GM12872 (cell line): ENCODE measurements at regions not wholly inside any gene's neighbourhood (a gene's known extent, or its start where the extent isn't known, plus 50 kb on each side); places are given as distances from the start of the nearest gene placed in this dataset.

Experiments
- TF ChIP-seq, protein P1 (sequence below): IDR thresholded peaks from 3 replicates; pipeline ENCODE4 v1.5.1; 2011; ENCODE audit warnings: low read depth, mild to moderate bottlenecking, low read length, moderate library complexity; ENCODE audit not compliant: insufficient read depth

DNA sequence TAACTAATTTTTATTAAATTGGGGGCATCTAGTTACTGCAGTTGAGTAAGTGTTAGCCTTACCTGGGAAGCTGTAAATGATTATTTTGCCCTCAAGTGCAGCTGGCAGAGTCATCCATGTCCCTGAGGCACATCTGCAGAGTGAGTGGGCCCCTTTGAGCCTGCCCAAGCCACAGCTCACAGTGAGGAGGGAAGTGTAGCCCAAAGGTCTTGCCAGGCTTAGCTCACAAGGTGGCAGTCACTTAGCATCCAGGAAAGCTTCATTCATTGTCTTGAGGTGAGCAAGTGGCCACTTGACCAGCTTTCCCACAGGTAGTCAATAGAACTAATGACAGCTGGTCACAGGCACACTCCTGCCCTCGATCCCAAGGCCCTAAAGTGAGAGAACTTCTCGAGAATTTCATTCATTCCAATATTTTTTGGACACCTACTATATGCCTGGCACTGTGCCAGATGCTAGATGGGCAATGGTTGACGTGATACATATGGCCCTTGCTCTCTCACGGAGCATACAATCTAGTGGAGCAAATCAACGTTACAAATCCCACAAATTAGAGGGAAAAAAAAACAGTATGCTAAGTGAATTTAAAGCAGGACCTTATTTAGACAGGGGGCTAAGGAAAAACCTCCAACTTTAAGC, 163.3 kb upstream of the IL12A start:
- TF ChIP-seq, protein P1, sequence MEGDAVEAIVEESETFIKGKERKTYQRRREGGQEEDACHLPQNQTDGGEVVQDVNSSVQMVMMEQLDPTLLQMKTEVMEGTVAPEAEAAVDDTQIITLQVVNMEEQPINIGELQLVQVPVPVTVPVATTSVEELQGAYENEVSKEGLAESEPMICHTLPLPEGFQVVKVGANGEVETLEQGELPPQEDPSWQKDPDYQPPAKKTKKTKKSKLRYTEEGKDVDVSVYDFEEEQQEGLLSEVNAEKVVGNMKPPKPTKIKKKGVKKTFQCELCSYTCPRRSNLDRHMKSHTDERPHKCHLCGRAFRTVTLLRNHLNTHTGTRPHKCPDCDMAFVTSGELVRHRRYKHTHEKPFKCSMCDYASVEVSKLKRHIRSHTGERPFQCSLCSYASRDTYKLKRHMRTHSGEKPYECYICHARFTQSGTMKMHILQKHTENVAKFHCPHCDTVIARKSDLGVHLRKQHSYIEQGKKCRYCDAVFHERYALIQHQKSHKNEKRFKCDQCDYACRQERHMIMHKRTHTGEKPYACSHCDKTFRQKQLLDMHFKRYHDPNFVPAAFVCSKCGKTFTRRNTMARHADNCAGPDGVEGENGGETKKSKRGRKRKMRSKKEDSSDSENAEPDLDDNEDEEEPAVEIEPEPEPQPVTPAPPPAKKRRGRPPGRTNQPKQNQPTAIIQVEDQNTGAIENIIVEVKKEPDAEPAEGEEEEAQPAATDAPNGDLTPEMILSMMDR: peak; percentile 25; the same call in 2 of the 3 replicates

DNA sequence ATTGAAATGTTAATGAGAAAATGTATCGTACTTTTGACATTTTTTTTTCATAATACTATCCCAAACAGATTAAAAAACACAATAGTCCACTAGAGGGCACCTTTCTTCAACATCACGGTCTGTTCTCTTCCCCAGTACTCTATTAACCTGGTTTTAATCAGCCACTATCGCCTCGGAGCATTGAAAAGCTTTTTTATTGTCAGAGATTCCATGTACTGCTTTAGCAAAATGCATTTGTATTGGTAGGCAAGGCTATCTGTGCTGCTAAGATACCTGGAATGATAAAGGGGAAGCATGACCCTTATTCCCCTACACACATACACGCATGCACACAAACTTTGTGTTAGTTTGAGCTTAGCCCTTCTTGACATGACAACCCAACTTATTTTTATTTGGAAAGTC, 160.1 kb upstream of the IL12A start:
- TF ChIP-seq, protein P1: peak; percentile 49; the same call in 2 of the 3 replicates

- TF ChIP-seq, protein P1: no peak
These were observed 159.6 kb upstream of the IL12A start for GRCh38 chr3:159829056-159829455.

DNA sequence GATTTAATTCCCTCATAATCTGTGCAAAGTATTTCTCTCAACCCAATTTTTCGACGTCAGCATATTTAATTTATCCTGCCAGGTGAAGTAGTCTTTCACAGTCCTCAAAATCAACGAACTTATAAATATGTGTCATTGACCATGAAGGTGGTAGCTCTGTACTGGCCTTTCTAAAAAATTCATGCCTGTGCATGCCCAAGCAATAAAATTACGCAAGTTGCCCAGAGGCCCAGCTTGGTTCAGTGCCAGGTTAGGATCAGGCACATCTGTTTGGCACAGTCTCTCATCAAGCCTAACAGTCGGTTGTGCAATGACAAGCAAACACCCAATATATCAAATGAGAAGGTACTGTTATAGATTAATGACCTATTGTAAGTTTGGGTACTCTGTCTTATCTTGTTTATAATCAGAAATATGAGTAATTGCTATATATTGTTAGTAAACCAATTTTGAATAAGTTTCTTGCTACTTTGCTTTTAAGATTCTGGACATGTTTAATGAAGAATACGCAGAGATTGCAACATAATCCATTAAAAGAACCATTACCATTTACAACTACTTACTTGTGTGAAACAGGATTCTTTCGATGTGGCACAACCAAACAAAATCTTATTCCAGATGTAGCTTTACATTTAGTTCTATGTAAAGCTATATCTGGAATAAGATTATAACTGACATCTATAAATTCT, 159.0 kb upstream of the IL12A start:
- TF ChIP-seq, protein P1: no peak

DNA sequence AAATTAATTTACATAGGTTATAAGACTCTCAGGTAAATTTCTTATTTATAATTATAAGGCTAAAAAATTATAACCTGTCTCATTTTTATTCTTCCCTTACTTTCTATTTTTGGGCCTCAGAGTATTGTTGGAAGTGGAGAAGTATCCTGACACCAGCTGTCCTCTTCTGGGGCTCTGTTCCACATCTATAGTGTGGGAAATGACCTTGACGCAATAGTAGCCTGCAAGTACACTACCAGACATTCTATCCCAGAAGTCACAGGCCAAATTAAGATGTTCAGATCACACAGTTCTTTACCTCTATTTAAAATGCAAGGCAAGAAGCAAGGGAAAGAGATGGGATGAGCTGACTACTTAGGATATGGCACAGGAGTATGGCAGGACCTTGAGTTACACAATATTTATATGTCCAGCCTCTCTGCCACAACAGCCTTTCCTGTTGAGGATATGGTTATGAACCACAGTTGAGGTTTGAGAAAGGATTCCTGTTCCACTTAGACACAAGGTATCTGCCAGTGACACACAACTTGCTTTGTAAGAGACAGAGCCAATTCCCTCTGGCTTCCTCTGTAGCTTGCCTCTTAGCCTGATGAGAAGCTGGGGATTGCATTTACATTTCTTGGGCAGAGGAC, 158.0 kb upstream of the IL12A start:
- TF ChIP-seq, protein P1: no peak

- TF ChIP-seq, protein P1: no peak
These were observed 157.2 kb upstream of the IL12A start for GRCh38 chr3:159831466-159831865.

- TF ChIP-seq, protein P1: no peak
These were observed 156.6 kb upstream of the IL12A start for GRCh38 chr3:159832024-159832423.
